Calu3 (cell line): ENCODE measurements at regions not wholly inside any gene's neighbourhood (a gene's known extent, or its start where the extent isn't known, plus 50 kb on each side); places are given as distances from the start of the nearest gene placed in this dataset.

Source experiments
- BruUV-seq: library from RNA; stranded (reverse); fragments of 400-500 nt; replicated peaks from 2 replicates; lab custom pipeline; 2021; lab: Mats Ljungman, UMichigan
- CTCF ChIA-PET: fragments of 300-600 bp; sonication (Branson Sonifier 250); formaldehyde crosslinking; loops from one replicate; lab custom pipeline; 2022; ENCODE audit warnings: antibody characterized with exemption; lab: Charles Lee
- DNase-seq: peaks from one replicate; pipeline ENCODE4 v3.0.0; 2022
- H3K27ac Mint-ChIP-seq: one replicate; pipeline ENCODE4 v1.8.0; 2022; ENCODE audit warnings: mixed read lengths; ENCODE audit not compliant: unreplicated experiment
- H3K27me3 Mint-ChIP-seq: one replicate; pipeline ENCODE4 v1.8.0; 2022; ENCODE audit warnings: mixed read lengths; ENCODE audit not compliant: unreplicated experiment
- H3K36me3 Mint-ChIP-seq: one replicate; pipeline ENCODE4 v1.8.0; 2022; ENCODE audit warnings: mild to moderate bottlenecking, moderate library complexity, mixed read lengths; ENCODE audit not compliant: insufficient read depth, unreplicated experiment
- H3K4me1 Mint-ChIP-seq: one replicate; pipeline ENCODE4 v1.8.0; 2022; ENCODE audit warnings: mild to moderate bottlenecking, low read depth, mixed read lengths; ENCODE audit not compliant: unreplicated experiment
- H3K4me3 Mint-ChIP-seq: one replicate; pipeline ENCODE4 v1.8.0; 2022; ENCODE audit warnings: mild to moderate bottlenecking, low read depth, moderate library complexity, mixed read lengths; ENCODE audit not compliant: unreplicated experiment
- H3K9me3 Mint-ChIP-seq: one replicate; pipeline ENCODE4 v1.8.0; 2022; ENCODE audit warnings: low read depth, mixed read lengths; ENCODE audit not compliant: unreplicated experiment
- CTCF ChIP-seq: fragments of 200-600 bp; IDR thresholded peaks from one replicate; pipeline ENCODE4 v1.8.0; 2022; ENCODE audit warnings: antibody characterized with exemption; ENCODE audit not compliant: unreplicated experiment
- intact Hi-C: fragments of 100-400 bp; cut with micrococcal nuclease; formaldehyde crosslinking; loops from one replicate; pipeline ENCODE4 v1.10.0; 2022; ENCODE audit not compliant: unreplicated experiment

- peak overlapping the region; percentile 73 for H3K27ac Mint-ChIP-seq
- intact Hi-C loops = loop anchor here (1.0 kb wide), 1 partner anchor 22 kb away; no protein-coding TSS in a partner anchor
- BruUV-seq = no TSS peak
- peaks cover 57% of the 10 kb centered on the region for H3K4me1 Mint-ChIP-seq
- H3K9me3 Mint-ChIP-seq = no peaks in the 10 kb centered on the region
- TF ChIP-seq CTCF = no peak
- peak; percentile 86 for DNase-seq
- H3K36me3 Mint-ChIP-seq = peaks cover 56% of the 10 kb centered on the region
- H3K27me3 Mint-ChIP-seq = no peaks in the 10 kb centered on the region
- H3K4me3 Mint-ChIP-seq = peak overlapping the region; percentile 92
- CTCF ChIA-PET = interaction anchor here (0.6 to 4.0 kb wide), 9 partner anchors 11 to 1658 kb away, joined by 3 to 20 read pairs (median 9); no protein-coding TSS in a partner anchor
These were observed 223.4 kb upstream of the IL12A start for GRCh38 chr3:159765030-159765859.

GRCh38 chr3:159765860-159766294 lies 222.8 kb upstream of the IL12A start:
- CTCF ChIA-PET = interaction anchor here (0.7 to 4.0 kb wide), 6 partner anchors 10 to 40 kb away, joined by 3 to 20 read pairs (median 10); no protein-coding TSS in a partner anchor
- Mint-ChIP-seq H3K4me3 (peak overlapping the region; percentile 92), H3K36me3 (peaks cover 56% of the 10 kb centered on the region), H3K4me1 (peaks cover 59% of the 10 kb centered on the region), H3K9me3 (no peaks in the 10 kb centered on the region), H3K27me3 (no peaks in the 10 kb centered on the region), H3K27ac (peak overlapping the region; percentile 73)
- DNase-seq = no peak
- no peak for TF ChIP-seq CTCF
- intact Hi-C loops = loop anchor here (1.0 kb wide), 2 partner anchors 21 to 39 kb away; no protein-coding TSS in a partner anchor
- BruUV-seq = TSS peak; percentile 45

- peak overlapping the region; percentile 92 for H3K4me3 Mint-ChIP-seq
- peak; percentile 80 for TF ChIP-seq CTCF
- no TSS peak for BruUV-seq
- peaks cover 53% of the 10 kb centered on the region for H3K4me1 Mint-ChIP-seq
- H3K9me3 Mint-ChIP-seq = no peaks in the 10 kb centered on the region
- CTCF ChIA-PET = interaction anchor here (0.7 to 4.0 kb wide), 6 partner anchors 9 to 39 kb away, joined by 3 to 20 read pairs (median 10); no protein-coding TSS in a partner anchor
- no peaks in the 10 kb centered on the region for H3K27me3 Mint-ChIP-seq
- DNase-seq = peak; percentile 66
- intact Hi-C loops = loop anchor here (1.0 kb wide), 1 partner anchor 39 kb away; no protein-coding TSS in a partner anchor
- H3K27ac Mint-ChIP-seq = peak overlapping the region; percentile 29
- H3K36me3 Mint-ChIP-seq = peaks cover 52% of the 10 kb centered on the region
These were observed 222.0 kb upstream of the IL12A start for GRCh38 chr3:159766563-159767185.

GRCh38 chr3:159770998-159771397 lies 217.6 kb upstream of the IL12A start:
- CTCF ChIA-PET = interaction anchor here (0.9 to 1.5 kb wide), 4 partner anchors 11 to 49 kb away, joined by 3 to 7 read pairs (median 4); no protein-coding TSS in a partner anchor
- H3K36me3 Mint-ChIP-seq = peaks cover 10% of the 10 kb centered on the region
- no peaks in the 10 kb centered on the region for H3K9me3 Mint-ChIP-seq
- no peak overlapping the region for H3K4me3 Mint-ChIP-seq
- no peak for TF ChIP-seq CTCF
- no peak overlapping the region for H3K27ac Mint-ChIP-seq
- no peaks in the 10 kb centered on the region for H3K27me3 Mint-ChIP-seq
- no peak for DNase-seq
- no TSS peak for BruUV-seq
- intact Hi-C loops = no loop called here
- H3K4me1 Mint-ChIP-seq = peaks cover 62% of the 10 kb centered on the region
